NCI-H146 treated with DMSO at 0.1 percent for 48 hours (cell line): ENCODE measurements at regions not wholly inside any gene's neighbourhood (a gene's known extent, or its start where the extent isn't known, plus 50 kb on each side); places are given as distances from the start of the nearest gene placed in this dataset.
"Not testable (repeated sequence)": the region's sequence is repeated elsewhere in the genome, so short reads cannot be mapped to it uniquely, and the experiment has no call there.

Source experiments
- DNase-seq: peaks from one replicate; lab custom pipeline; 2025; ENCODE audit not compliant: unreplicated experiment; lab: John Stamatoyannopoulos, UW

- no peak for DNase-seq
These were observed 372.4 kb upstream of the RND3 start for GRCh38 chr2:150859877-150860276.

GRCh38 chr2:150859162-150859561 lies 371.7 kb upstream of the RND3 start:
- DNase-seq, result no peak

- DNase-seq, result no peak
These were observed 370.9 kb upstream of the RND3 start for GRCh38 chr2:150858382-150858781.

- DNase-seq, result no peak
These were observed 369.3 kb upstream of the RND3 start for GRCh38 chr2:150856596-150857281.

- DNase-seq, result no peak
These were observed 365.8 kb upstream of the RND3 start for GRCh38 chr2:150853263-150853662.

- no peak for DNase-seq
These were observed 363.2 kb upstream of the RND3 start for GRCh38 chr2:150850641-150851040.

GRCh38 chr2:150847578-150847977 lies 360.1 kb upstream of the RND3 start:
- no peak for DNase-seq

- DNase-seq, result no peak
These were observed 359.2 kb upstream of the RND3 start for GRCh38 chr2:150846691-150847090.

GRCh38 chr2:150832686-150833085 lies 345.2 kb upstream of the RND3 start:
- no peak for DNase-seq

GRCh38 chr2:150824118-150824517 lies 336.7 kb upstream of the RND3 start:
- no peak for DNase-seq

- no peak for DNase-seq
These were observed 330.0 kb upstream of the RND3 start for GRCh38 chr2:150817422-150817821.

GRCh38 chr2:150812664-150813367 lies 325.3 kb upstream of the RND3 start:
- no peak for DNase-seq

- no peak for DNase-seq
These were observed 324.6 kb upstream of the RND3 start for GRCh38 chr2:150812066-150812465.

GRCh38 chr2:150811259-150811855 lies 323.9 kb upstream of the RND3 start:
- no peak for DNase-seq

GRCh38 chr2:150809103-150809502 lies 321.6 kb upstream of the RND3 start:
- no peak for DNase-seq

GRCh38 chr2:150806336-150806735 lies 318.9 kb upstream of the RND3 start:
- no peak for DNase-seq

GRCh38 chr2:150803689-150804398 lies 316.4 kb upstream of the RND3 start:
- DNase-seq, result no peak

GRCh38 chr2:150802635-150803034 lies 315.2 kb upstream of the RND3 start:
- DNase-seq, result no peak

- not testable (repeated sequence) for DNase-seq
These were observed 308.8 kb upstream of the RND3 start for GRCh38 chr2:150796236-150796635.

GRCh38 chr2:150792780-150793300 lies 305.4 kb upstream of the RND3 start:
- DNase-seq, result no peak

GRCh38 chr2:150791567-150791966 lies 304.1 kb upstream of the RND3 start:
- no peak for DNase-seq
